Left cardiac atrium (tissue), 4 donors: ENCODE measurements at regions not wholly inside any gene's neighbourhood (a gene's known extent, or its start where the extent isn't known, plus 50 kb on each side); places are given as distances from the start of the nearest gene placed in this dataset.

Experiments used
- ATAC-seq, 2 donors: fragments of 200-7000 bp; cut with Tn5 transposase; one replicate each; pipeline ENCODE4 v1.9.1; 2020; ENCODE audit warnings: mild to moderate bottlenecking in 2 of 2, moderate library complexity in 2 of 2
- DNase-seq: peaks from one replicate; pipeline ENCODE4 v3.0.0-alpha.2; 2020
- intact Hi-C, 2 donors: fragments of 100-400 bp; cut with DNase I; formaldehyde crosslinking; loops; one replicate each; pipeline versions ENCODE4 v1.14.1 to v1.15.1; 2022 to 2023
- donor health status: DM: no; HTN: yes; CAD: no.
- donor health status: DM: no; HTN: yes; CAD: no; lungs with severe emphysema.
- donor health status: DM: yes; HTN: yes; CAD: no.
- donor health status: Dilated cardiomyopathy.

GRCh38 chr4:13316354-13316753, 167.8 kb downstream of the RAB28 start:
- DNase-seq = no peak
- intact Hi-C loops = no loop called here
- ATAC-seq = no peak

DNA sequence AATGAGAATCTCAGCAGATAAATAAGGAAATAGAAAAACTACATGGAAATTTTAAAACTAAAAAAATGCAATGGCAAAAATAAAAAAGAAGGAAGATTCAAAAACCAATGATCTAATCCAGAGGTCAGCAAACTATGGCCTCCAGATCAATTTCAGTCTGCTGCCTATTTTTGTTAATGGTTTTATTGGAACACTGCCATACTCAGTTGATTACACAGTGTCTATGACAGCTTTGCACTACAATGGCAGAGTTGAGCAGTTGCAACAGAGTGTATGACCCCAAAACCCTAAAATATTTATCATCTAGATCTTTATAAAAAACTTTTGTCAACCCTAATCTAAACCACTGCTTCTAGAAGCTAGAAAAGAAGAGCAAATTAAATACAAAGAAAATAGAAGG, 170.3 kb downstream of the RAB28 start:
- ATAC-seq = no peak
- intact Hi-C loops = no loop called here
- DNase-seq = no peak

DNA sequence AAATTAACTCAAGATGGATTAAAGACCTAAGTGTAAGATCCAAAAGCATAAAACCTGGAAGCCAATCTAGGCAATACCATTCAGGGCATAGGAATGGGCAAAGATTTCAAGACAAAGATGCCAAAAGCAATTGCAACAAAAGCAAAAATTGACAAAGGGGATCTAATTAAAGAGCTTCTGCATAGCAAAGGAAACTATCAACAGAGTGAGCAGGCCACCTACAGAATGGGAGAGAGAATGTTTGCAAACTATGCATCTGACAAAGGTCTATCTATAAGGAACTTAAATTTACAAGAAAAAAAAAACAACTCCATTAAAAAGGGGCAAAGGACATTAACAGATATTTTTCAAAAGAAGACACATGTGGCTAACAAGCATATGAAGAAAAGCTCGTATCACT, 171.9 kb downstream of the RAB28 start:
- ATAC-seq = no peak
- intact Hi-C loops = no loop called here
- no peak for DNase-seq

- intact Hi-C loops = no loop called here
- DNase-seq (no peak), ATAC-seq (no peak)
These were observed 174.4 kb downstream of the RAB28 start for GRCh38 chr4:13309751-13310150.

GRCh38 chr4:13306356-13306755, 177.8 kb downstream of the RAB28 start:
- intact Hi-C loops = no loop called here
- ATAC-seq = no peak

DNA sequence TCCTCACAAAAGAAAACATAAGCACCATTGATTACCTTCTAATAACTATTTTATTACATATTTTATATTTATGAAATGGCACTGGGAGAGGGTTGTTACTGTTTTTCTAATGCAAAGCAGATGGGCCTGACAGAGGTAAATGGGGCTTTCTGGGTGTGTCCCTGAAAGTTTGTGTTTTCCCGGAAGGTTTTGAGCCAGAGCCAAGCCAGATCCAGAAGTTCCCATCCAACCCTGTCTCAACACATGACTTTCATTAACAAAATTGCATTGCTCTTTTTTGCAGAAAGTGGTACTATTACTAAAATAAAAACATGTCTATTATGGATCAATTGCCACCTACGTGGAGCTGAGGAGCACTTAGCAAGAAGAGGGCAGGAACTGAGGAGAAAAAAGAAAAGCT, 181.3 kb downstream of the RAB28 start:
- intact Hi-C loops = no loop called here
- no peak for ATAC-seq
- no peak for DNase-seq

More at GRCh38 chr4:13306356-13306755, 177.8 kb downstream of the RAB28 start:
- no peak for DNase-seq

GRCh38 chr4:13299343-13299742, 184.8 kb downstream of the RAB28 start:
- DNase-seq (no peak), ATAC-seq (no peak)
- intact Hi-C loops = no loop called here

GRCh38 chr4:13298655-13299054, 185.5 kb downstream of the RAB28 start:
- DNase-seq (no peak), ATAC-seq (no peak)
- intact Hi-C loops = no loop called here

DNA sequence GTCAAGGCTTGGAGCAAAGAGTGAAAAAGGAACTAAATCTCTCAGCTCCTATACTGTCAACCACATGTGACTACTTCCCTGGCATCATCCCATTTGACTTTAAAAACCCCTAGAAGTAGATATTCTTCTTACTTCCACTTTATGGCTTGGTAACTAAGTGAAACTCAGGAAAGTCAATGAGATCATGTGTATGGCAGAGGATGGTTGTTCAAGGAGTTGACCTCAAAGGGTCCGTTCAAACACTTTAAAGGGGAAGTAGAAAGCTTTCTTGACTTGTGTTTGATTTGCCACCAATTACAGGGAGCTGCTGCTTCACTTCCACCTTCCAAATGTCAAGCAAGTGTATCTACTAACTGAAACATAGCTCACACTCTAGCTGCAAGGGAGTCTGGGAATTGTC, 187.2 kb downstream of the RAB28 start:
- DNase-seq (no peak), ATAC-seq (no peak)
- intact Hi-C loops = no loop called here

DNA sequence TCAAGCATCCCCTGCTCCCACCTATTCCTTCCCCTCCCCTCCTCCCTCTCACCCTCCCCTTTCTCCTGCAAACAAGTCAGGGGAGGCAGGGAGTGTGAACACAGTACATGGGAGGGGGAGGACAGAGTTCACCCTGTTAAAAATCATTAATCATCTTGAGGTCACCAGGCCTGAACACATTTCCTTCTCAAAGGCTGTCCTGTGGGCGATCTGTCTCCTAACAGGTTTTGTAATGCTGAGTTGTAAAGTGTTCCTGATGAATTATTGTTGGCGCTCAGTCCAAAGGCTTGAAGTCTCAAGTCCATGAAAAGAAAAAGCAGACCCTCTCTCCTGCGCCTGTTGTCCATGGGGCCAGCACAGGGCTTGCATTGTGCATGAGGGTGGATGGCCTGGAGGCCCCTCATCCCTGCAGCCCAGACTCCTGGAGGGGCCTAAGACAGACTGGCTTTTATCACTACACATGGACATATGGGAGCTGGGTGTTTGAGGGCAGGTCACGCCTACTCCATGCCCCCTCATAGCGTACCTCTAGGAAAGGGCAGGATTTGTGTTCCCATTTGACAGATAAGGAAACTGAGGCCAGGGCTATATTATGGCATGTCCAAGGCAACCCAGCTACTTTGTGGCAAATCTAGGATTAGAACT, 189.1 kb downstream of the RAB28 start:
- ATAC-seq (no peak), DNase-seq (no peak)
- intact Hi-C loops = no loop called here

DNA sequence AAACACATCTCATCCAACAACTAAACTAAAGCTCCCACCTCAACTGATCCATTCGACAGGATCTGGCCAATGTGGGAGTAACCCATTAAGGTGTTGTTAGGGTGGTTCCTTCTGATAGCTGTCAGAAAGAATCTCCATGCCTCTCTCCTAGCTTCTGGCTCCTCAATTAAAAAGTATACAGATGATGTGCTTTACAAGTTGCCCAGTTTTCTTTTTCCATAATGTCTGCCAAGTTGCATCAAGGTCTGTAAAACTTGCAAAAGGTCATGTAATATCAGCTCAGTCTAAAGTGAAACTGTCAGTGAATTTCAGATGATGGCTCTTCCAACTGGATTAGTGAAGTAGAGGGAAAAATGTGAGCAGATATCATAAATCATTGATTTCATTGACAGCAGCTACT, 191.8 kb downstream of the RAB28 start:
- no peak for ATAC-seq

GRCh38 chr4:13289391-13289790, 194.7 kb downstream of the RAB28 start:
- no peak for DNase-seq
- intact Hi-C loops = no loop called here
- no peak for ATAC-seq

More for the DNA sequence above, 191.8 kb downstream of the RAB28 start:
- intact Hi-C loops = no loop called here
- DNase-seq = no peak

- DNase-seq (no peak), ATAC-seq (no peak)
- intact Hi-C loops = no loop called here
These were observed 198.8 kb downstream of the RAB28 start for GRCh38 chr4:13285336-13285735.

- DNase-seq (no peak), ATAC-seq (no peak)
- intact Hi-C loops = no loop called here
These were observed 199.2 kb downstream of the RAB28 start for GRCh38 chr4:13284932-13285331.

DNA sequence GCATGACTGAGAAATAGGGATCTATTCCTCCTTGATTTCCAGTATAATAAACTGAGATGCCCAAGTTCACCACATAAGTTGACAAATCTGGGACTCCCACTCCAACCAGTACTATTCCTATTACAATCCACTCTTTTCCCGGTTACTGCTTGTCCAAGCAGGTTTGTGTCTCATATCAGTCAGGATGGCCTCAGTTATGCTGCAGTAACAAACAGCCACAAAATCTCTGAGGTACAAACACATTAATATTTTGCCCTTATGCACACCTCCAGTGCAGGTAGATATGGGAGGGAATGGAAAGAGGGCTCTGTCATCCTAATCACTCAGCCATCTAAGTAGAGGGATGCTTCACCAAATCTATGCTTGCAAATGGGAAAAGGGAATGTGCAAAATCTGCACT, 207.8 kb downstream of the RAB28 start:
- intact Hi-C loops = no loop called here
- no peak for ATAC-seq
- no peak for DNase-seq

DNA sequence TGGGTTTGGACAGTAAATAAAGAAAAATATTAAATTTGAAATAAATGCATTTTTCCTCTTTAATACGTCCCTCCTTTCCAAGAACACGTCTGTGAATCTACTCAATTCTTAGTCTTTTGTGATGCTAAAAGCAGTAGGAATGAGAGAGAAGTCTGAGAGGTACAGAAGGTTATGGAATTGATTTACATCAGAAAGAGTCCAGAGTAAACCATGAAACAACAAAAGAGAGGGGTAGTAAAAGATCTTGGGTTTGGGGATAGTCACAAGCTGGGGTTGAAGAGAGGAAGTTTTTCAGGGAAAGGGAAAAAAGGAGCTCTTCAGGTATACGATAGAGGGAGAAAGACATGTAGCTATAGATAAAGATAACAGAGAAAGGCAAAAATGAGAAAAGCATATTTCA, 215.4 kb downstream of the RAB28 start:
- no peak for DNase-seq
- intact Hi-C loops = no loop called here
- no peak for ATAC-seq

DNA sequence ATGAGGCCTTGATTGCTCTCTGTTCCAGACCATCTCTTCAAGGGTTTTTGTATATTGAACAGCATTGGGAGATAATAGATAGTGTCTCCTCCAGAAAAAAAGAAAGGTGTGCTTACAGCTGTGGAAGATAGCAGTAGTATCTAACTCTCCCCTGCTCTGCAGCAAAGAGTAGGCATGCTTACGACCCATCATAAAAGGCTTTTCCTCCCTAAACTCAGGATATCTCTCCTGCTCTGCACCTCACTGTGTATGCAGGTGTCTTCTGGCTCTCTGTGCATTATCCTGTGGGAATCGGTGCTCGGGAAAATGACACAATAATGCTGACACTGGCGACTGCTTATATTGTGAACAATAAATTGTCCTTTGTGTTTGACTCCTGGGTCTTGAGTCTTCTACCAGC, 216.0 kb downstream of the RAB28 start:
- no peak for ATAC-seq
- DNase-seq = no peak
- intact Hi-C loops = no loop called here

DNA sequence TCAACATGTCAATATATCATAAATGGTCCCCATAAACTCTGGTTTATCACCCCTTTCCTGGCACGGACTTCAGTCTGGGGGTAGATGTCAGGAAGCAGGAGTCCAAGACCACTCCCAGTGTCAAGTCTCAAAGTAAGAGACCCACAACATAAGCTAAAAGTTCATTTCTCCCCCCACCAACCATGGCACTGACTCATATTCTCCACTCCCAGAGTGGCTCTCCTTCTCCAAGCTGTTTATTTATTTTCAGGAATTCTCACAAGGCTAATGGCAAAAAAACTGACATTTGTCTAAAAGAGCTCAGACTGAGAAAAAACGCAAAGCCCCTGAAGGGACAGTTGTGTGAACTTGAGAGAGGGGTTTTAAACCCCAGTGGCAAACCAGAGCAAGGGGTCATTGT, 217.0 kb downstream of the RAB28 start:
- intact Hi-C loops = no loop called here
- DNase-seq (no peak), ATAC-seq (no peak)

- no peak for DNase-seq
- intact Hi-C loops = no loop called here
- no peak for ATAC-seq
These were observed 217.5 kb downstream of the RAB28 start for GRCh38 chr4:13266687-13267086.

DNA sequence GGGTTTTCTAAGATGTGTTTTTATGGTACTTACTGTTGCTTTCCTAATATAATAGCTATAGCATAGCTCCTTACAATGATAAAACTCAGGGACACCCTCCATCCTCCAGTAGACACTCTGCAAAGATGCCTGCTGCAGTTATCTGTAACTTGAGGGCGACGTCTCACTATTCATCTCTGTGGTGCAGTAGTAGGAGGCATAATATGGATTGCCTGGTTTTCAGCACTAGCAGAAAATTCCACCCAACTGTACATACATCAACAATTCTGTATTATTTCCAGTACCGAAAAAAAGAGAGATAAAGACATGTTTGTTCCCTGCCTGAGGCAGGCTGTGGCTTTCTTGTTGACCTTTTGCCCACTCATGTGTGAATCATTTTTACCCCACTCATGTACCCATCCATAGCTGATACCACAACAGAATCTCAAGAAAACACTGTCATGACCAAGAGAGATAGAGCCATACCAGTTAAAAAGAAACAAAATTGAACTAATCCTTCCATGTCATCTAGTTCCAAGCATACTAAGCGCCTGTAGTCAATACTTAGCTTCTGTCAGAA, 220.1 kb downstream of the RAB28 start:
- intact Hi-C loops = no loop called here
- DNase-seq = no peak
- no peak for ATAC-seq

DNA sequence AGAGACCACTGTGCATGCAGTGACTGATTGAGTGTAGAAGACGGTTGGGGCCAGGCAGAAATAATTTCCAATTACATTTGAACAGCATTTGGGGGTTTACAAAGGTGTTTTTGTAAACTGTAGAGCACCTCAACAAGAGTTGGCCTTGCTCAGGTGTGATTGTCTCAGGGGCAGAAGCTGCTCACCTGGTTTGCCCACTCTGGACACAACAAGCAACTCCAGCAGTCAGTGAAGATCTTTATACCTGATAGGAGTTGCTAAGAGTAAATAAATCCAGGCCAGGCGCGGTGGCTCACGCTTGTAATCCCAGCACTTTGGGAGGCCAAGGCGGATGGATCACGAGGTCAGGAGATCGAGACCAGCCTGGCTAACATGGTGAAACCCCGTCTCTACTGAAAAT, 221.3 kb downstream of the RAB28 start:
- DNase-seq = no peak
- intact Hi-C loops = no loop called here
- ATAC-seq = no peak
